Right cardiac atrium (tissue), 5 donors: ENCODE measurements at regions not wholly inside any gene's neighbourhood (a gene's known extent, or its start where the extent isn't known, plus 50 kb on each side); places are given as distances from the start of the nearest gene placed in this dataset.
"Not testable (repeated sequence)": the region's sequence is repeated elsewhere in the genome, so short reads cannot be mapped to it uniquely, and the experiment has no call there.

Experiments used
- ATAC-seq, 2 donors: fragments of 200-7000 bp; cut with Tn5 transposase; one replicate each; pipeline versions ENCODE4 v1.8.0 to v1.9.1; 2020; ENCODE audit warnings: moderate library complexity in 2 of 2, mild to moderate bottlenecking in 1 of 2
- DNase-seq, 3 donors: peaks; one replicate each; pipeline ENCODE4 v3.0.0-alpha.2; 2020
- H3K27ac ChIP-seq: one replicate; pipeline ENCODE4 v1.5.1; 2013; ENCODE audit warnings: mild to moderate bottlenecking, low read length, control low read depth, moderate library complexity
- H3K27me3 ChIP-seq: one replicate; pipeline ENCODE4 v1.6.1; 2013; ENCODE audit not compliant: control insufficient read depth, insufficient read depth
- H3K4me1 ChIP-seq: one replicate; pipeline ENCODE4 v1.6.1; 2013; ENCODE audit warnings: low read length; ENCODE audit not compliant: control insufficient read depth, insufficient read depth
- H3K4me3 ChIP-seq: one replicate; pipeline ENCODE4 v1.5.1; 2013; ENCODE audit warnings: low read length, control low read depth
- H3K9me3 ChIP-seq: one replicate; pipeline ENCODE4 v1.6.1; 2013; ENCODE audit warnings: low read length; ENCODE audit not compliant: control insufficient read depth
- WGBS: extraction: QIAGEN DNeasy Blood & Tissue Kit; methylation state at CpG from one replicate; pipeline ENCODE4 v1.1.7; 2013; 5-methylcytosine and 5-hydroxymethylcytosine counted together
- intact Hi-C, 4 donors: fragments of 100-400 bp; cut with DNase I; formaldehyde crosslinking; loops; one replicate each; pipeline versions ENCODE4 v1.11.0 to v1.14.0; 2022 to 2023
- donor health status: healthy with polysubstance abuse.
- donor health status: DM: no; HTN: yes; CAD: no.
- donor health status: DM: no; HTN: no; CAD: no.
- donor health status: DM: no; HTN: yes; CAD: no; lungs with severe emphysema.
- donor health status: DM: yes; HTN: yes; CAD: no.

- Histone ChIP-seq H3K27me3 (no peaks in the 10 kb centered on the region), H3K9me3 (no peaks in the 10 kb centered on the region), H3K4me3 (no peak overlapping the region), H3K27ac (no peak overlapping the region), H3K4me1 (no peaks in the 10 kb centered on the region)
- DNase-seq (no peak), ATAC-seq (no peak)
- 81% methylated on average over 5 of the region's 5 CpGs for WGBS
- intact Hi-C loops: no loop called here
These were observed 258.6 kb upstream of the KCNG1 start for GRCh38 chr20:51281521-51281920.

DNA sequence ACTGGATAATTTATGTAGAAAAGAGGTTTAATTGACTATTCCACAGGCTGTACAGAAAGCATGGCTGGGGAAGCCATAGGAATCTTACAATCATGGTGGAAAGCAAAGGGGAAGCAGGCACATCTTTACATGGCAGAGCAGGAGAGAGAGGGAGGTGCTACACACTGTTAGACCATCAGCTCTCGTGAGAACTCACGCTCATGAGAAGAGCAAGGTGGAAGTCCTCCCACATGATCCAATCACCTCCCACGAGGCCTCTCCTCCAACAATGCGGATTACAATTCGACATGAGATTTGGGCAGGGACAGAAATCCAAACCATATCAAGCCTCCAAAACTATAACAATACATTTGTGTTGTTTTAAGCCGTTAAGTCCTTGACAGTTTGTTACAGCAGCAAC, 257.1 kb upstream of the KCNG1 start:
- ATAC-seq: no peak
- DNase-seq: no peak
- H3K4me3 ChIP-seq: no peak overlapping the region
- intact Hi-C loops: no loop called here
- H3K27me3 ChIP-seq: no peaks in the 10 kb centered on the region
- 87% methylated on average over 6 of the region's 6 CpGs for WGBS
- H3K27ac ChIP-seq: no peak overlapping the region
- H3K4me1 ChIP-seq: no peaks in the 10 kb centered on the region
- H3K9me3 ChIP-seq: no peaks in the 10 kb centered on the region

GRCh38 chr20:51277961-51278360, 255.1 kb upstream of the KCNG1 start:
- intact Hi-C loops: no loop called here
- Histone ChIP-seq H3K9me3 (no peaks in the 10 kb centered on the region), H3K27me3 (no peaks in the 10 kb centered on the region), H3K27ac (no peak overlapping the region), H3K4me3 (no peak overlapping the region), H3K4me1 (no peaks in the 10 kb centered on the region)
- WGBS: 87% methylated on average over 4 of the region's 4 CpGs
- DNase-seq: no peak
- ATAC-seq: no peak

DNA sequence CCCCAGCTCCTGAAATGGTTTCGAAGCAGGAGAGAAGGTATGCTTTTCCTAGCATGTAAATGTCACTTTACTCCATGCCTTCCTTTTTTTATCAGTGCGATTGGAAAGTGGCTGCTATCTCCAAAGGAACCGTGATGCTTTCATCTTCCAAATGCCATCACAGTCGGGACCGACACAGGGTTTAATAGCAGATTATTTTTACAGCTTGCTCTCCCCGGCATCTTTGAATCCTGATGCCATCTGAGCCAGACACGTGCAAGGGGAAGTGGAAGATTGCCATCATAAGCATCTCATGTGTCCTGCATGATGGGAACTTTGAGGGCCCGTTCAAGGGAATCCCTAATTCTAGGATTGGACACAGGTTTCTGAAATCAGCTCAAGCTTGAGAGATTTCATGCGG, 253.4 kb upstream of the KCNG1 start:
- no peak for DNase-seq
- no peaks in the 10 kb centered on the region for H3K9me3 ChIP-seq
- 26% methylated on average over 9 of the region's 9 CpGs for WGBS
- no peak for ATAC-seq
- no peak overlapping the region for H3K27ac ChIP-seq
- no peak overlapping the region for H3K4me3 ChIP-seq
- H3K27me3 ChIP-seq: no peaks in the 10 kb centered on the region
- intact Hi-C loops: no loop called here
- no peaks in the 10 kb centered on the region for H3K4me1 ChIP-seq

DNA sequence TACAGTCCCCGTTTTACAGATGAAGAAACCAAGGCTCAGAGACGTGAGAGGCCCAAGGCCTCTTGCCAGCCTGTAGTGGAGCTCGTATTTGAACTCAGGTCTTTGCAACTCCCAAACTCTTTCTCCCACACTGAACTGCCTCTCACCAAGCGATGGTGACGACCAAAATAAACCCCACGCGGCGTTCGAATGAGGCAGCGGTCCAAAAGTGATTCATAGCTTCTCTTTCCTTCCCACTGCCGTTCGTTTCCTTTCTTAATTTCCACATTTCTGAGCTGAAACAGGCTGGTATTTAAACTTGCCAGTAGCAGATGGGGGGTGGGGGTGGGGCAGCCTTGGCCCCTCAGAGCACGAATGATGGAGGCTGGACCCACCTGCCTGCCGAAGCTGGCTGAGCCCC, 252.9 kb upstream of the KCNG1 start:
- intact Hi-C loops: no loop called here
- H3K27ac ChIP-seq: no peak overlapping the region
- H3K4me1 ChIP-seq: no peaks in the 10 kb centered on the region
- DNase-seq (no peak), ATAC-seq (no peak)
- H3K27me3 ChIP-seq: no peaks in the 10 kb centered on the region
- 16% methylated on average over 14 of the region's 14 CpGs for WGBS
- H3K9me3 ChIP-seq: peaks cover under 1% of the 10 kb centered on the region
- H3K4me3 ChIP-seq: no peak overlapping the region

DNA sequence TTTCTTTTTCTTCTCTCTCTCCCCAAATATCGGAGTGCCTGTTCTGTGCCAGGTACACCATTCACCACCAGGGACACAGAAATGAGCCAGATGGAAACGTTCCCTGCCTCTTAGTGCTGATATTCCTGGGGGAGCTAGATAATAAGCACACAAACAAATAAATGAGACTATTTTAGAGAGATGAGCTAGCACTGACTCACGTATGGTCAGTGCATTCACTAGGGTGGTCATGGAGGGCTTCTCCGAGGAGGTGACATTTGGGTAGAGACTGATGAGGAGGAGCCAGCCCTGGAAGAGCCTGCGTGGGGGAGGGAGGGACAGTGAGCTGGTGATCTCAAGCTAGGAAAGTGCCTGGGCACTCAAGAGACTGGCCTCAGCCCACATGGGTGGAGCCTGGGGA, 252.3 kb upstream of the KCNG1 start:
- 46% methylated on average over 5 of the region's 5 CpGs for WGBS
- ATAC-seq: no peak

GRCh38 chr20:51272401-51272800, 249.5 kb upstream of the KCNG1 start:
- no peak overlapping the region for H3K27ac ChIP-seq
- H3K27me3 ChIP-seq: no peaks in the 10 kb centered on the region
- WGBS: 54% methylated on average over 5 of the region's 5 CpGs
- intact Hi-C loops: no loop called here
- ATAC-seq: no peak
- H3K4me3 ChIP-seq: no peak overlapping the region
- no peak for DNase-seq
- H3K9me3 ChIP-seq: peaks cover 4% of the 10 kb centered on the region
- no peaks in the 10 kb centered on the region for H3K4me1 ChIP-seq

More for the DNA sequence above, 252.3 kb upstream of the KCNG1 start:
- H3K4me1 ChIP-seq: no peaks in the 10 kb centered on the region
- DNase-seq: no peak
- no peaks in the 10 kb centered on the region for H3K27me3 ChIP-seq
- H3K9me3 ChIP-seq: peaks cover 4% of the 10 kb centered on the region
- intact Hi-C loops: no loop called here
- H3K27ac ChIP-seq: no peak overlapping the region
- no peak overlapping the region for H3K4me3 ChIP-seq

- H3K4me3 ChIP-seq: no peak overlapping the region
- intact Hi-C loops: no loop called here
- ATAC-seq (no peak), DNase-seq (no peak)
- H3K4me1 ChIP-seq: no peaks in the 10 kb centered on the region
- no peaks in the 10 kb centered on the region for H3K27me3 ChIP-seq
- H3K9me3 ChIP-seq: peaks cover 4% of the 10 kb centered on the region
- H3K27ac ChIP-seq: no peak overlapping the region
- 78% methylated on average over 7 of the region's 7 CpGs for WGBS
These were observed 249.0 kb upstream of the KCNG1 start for GRCh38 chr20:51271931-51272330.

- H3K4me3 ChIP-seq, H3K27me3 ChIP-seq, DNase-seq, intact Hi-C loops, H3K27ac ChIP-seq, H3K4me1 ChIP-seq, H3K9me3 ChIP-seq, ATAC-seq: not testable (repeated sequence)
- WGBS: 94% methylated on average over 2 of the region's 2 CpGs
These were observed 248.4 kb upstream of the KCNG1 start for GRCh38 chr20:51271289-51271688.

DNA sequence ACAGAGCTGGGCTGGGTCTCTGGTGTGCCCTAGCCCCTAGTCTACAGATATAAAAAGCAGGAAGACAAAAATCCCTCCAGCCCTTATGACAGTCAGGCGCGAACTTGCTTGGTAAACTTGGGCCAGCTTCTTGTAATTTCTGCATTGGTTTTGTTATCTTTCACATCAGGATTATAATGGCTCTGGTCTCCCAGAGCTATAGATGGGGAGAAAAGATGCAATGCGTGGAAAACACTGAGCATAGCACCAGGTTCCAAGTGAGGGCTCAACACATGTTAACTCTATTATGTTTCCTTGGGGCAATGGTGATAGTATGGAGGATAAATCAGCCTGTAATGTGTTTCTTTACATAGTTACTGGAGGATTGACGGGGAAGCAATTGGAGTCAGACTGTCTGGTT, 246.8 kb upstream of the KCNG1 start:
- 77% methylated on average over 4 of the region's 4 CpGs for WGBS
- ATAC-seq: no peak
- intact Hi-C loops: no loop called here
- Histone ChIP-seq H3K27me3 (no peaks in the 10 kb centered on the region), H3K27ac (no peak overlapping the region), H3K4me1 (no peaks in the 10 kb centered on the region), H3K9me3 (peaks cover 4% of the 10 kb centered on the region), H3K4me3 (no peak overlapping the region)
- DNase-seq: no peak

- WGBS: 91% methylated on average over 7 of the region's 7 CpGs
These were observed 244.8 kb upstream of the KCNG1 start for GRCh38 chr20:51267679-51268078.

GRCh38 chr20:51266353-51266752, 243.4 kb upstream of the KCNG1 start:
- no peaks in the 10 kb centered on the region for H3K27me3 ChIP-seq

More at GRCh38 chr20:51267679-51268078, 244.8 kb upstream of the KCNG1 start:
- H3K27me3 ChIP-seq: no peaks in the 10 kb centered on the region
- no peak for ATAC-seq
- intact Hi-C loops: no loop called here
- H3K27ac ChIP-seq: no peak overlapping the region
- DNase-seq: no peak
- H3K9me3 ChIP-seq: peaks cover 4% of the 10 kb centered on the region
- no peaks in the 10 kb centered on the region for H3K4me1 ChIP-seq
- H3K4me3 ChIP-seq: no peak overlapping the region

More at GRCh38 chr20:51266353-51266752, 243.4 kb upstream of the KCNG1 start:
- H3K9me3 ChIP-seq: peaks cover 4% of the 10 kb centered on the region
- 90% methylated on average over 7 of the region's 7 CpGs for WGBS
- intact Hi-C loops: no loop called here
- no peak overlapping the region for H3K27ac ChIP-seq
- ATAC-seq (no peak), DNase-seq (no peak)
- H3K4me3 ChIP-seq: no peak overlapping the region
- H3K4me1 ChIP-seq: no peaks in the 10 kb centered on the region
